HG02623 (cell line): ENCODE measurements at regions not wholly inside any gene's neighbourhood (a gene's known extent, or its start where the extent isn't known, plus 50 kb on each side); places are given as distances from the start of the nearest gene placed in this dataset.
"Not testable (repeated sequence)": the region's sequence is repeated elsewhere in the genome, so short reads cannot be mapped to it uniquely, and the experiment has no call there.

ENCODE experiments used
- ATAC-seq: cut with Tn5 transposase; IDR thresholded peaks from one replicate; pipeline ENCODE4 v1.9.1; 2021; ENCODE audit warnings: moderate library complexity; ENCODE audit not compliant: unreplicated experiment

DNA sequence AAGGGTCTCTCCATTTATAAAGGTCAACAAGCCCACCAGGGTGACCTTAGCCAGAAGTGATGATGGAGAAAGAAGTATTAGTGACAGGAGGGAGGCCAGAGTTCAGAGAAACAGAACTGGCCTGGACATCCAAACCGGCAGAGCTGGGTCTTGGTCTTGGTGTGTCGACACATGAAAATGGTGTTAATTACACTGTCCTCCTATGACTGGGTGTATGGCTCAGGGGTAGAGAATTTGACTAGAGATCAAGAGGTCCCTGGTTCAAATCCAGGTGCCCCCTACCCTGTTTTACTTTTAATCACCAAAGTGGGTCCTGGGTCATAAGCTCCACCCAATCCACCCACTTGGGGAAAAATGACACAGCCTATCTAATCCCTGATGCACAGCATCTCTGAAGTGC is 110.6 kb upstream of the ZNF746 start:
- no peak for ATAC-seq

DNA sequence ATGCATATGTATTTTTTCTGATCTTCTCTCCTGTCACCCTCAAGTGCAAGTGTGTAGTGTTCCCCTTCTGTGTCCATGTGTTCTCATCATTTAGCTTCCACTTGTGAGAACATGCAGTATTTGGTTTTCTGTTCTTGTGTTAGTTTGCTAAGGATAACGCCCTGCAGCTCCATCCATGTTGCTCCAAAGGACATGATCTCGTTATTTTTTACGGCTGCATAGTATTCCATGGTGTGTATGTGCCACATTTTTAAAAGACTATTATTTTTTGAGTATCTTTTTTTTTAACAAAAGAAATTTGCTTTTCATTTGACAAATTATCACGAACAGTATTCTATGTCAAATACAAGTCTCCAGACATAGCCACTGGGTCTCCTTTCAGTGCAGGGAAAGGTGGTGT is 110.1 kb upstream of the ZNF746 start:
- no peak for ATAC-seq

DNA sequence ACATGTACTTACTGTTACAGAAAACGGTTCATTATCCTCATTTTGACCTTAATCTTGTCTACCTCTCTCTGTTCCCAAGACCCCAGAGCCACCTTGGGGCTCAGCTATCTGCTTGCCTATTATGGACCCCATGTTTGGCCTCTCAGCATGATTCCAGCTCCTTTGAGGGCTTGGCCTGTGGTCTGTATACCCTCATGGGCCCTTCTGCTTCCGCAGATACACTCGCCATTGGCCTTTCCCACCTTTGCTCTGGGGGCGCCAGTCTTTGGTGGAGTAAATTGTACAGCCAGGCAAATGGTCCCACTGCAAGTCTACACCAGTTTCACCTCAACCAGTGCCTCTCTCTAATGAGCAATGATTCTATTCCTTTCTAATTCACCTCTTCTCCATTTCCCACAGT is 109.2 kb upstream of the ZNF746 start:
- ATAC-seq: no peak

DNA sequence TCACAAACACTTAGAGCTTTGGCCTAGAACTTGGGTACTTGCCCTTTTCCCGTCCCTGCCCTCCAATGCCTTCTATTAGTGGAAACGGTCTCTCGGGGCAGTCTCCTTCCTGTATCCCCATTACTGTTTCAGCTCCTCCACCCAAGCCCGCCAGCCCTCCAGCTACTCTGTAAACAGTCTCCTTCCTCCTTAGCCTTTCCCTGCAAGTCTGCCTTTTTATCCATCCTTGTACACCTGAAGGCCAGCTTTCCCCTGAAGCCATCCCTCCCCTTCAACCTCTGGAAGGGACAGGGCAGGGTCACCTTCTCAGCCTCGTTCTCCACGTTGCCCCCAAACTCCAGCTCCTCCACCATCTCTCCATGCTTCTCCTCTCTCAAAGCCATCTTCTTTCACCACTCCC is 108.1 kb upstream of the ZNF746 start:
- no peak for ATAC-seq

DNA sequence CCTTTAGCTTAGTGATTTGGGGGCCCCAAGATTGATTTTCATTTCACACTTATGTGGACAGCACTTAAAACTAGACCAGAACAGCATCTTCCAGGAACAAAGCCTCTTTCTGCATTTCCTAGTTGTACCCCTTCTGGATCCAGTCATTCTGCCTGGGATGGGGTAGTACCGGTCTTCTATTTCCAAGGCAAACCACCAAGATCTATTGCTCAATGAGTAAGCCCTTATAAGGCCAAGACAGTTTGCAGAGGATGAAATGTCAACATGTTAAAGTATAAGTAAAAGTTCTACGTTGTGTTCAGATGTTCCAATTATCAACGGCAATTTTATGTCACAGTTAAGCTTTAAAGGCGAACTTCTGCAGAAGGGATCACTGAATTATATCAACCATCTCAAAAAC is 106.9 kb upstream of the ZNF746 start:
- ATAC-seq: no peak

DNA sequence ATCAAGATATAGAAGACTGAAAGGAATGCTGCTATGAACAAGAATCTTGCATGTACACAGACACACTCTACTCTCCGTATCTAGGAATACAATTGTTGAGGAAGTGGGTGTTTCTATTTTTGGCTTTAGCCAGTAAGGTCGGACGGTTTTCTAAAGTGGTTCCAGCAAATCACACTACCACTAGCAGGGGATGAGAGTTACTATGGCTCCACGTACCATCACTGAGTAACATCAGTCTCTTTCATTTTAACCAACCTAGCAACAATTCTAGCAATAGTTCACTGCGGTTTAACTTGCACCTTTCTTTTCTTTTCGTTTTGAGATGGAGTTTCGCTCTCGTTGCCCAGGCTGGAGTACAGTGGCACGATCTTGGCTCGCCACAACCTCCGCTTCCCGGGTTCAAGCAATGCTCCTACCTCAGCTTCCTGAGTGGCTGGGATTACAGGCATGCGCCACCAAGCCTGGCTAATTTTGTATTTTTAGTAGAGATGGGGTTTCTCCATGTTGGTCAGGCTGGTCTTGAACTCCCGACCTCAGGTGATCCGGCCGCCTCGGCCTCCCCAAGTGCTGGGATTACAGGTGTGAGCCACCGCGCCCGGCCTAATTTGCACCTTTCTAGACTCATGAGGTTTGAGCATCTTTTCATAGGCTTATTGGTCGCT is 103.2 kb upstream of the ZNF746 start:
- ATAC-seq: peak; percentile 92

DNA sequence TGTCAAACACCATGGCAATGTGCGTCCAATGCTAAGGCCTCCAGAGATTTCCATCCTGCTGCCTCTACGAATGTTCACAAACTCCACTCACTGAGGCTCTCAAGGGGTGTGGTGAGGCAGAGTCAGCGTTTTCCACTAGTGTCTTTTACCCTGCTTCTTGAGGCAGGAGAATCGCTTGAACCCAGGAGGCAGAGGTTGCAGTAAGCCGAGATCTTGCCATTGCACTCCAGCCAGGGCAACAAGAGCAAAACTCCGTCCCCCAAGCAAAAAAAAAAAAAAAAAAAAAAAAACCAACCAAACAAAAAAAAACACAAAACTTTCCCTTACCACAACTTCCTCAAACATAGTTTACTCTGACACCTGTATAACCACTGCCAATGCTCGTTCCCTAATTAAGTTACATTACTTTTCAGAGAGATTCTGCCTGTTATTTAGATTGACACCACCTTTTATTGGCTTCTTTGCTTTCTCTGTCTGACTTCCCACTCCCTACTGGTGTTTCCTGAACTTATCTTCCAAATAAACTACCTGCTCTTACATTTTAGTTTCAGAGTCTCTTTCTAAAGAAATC is 102.1 kb upstream of the ZNF746 start:
- ATAC-seq: no peak

DNA sequence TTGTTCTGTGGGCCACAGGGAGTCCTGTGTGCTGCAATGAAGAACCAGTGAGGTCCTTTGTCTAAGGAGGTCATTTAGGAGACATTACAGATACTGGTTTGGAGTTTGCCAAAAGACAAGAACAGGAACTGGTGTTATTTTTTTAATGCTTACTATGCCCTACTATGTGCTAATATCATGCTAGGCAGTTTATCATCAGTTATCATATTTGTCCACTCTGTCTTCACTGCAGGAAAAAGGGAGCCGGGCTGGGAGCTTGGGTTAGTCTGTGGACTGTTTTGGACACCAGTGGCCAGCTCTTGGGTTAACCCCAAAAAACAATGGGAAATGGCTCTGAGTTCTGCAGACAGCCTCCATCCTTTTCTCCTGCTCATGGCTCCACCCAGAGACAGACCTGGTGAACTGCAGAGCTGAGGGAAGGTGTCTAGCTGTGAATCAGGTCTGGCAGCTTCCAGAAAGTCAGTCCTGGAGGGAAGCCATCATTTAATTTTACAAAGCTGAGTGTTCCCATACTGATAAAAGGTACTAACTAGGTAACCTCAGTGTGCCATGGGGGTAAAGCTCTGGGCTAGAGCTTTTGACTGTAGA is 101.2 kb upstream of the ZNF746 start:
- ATAC-seq: no peak

DNA sequence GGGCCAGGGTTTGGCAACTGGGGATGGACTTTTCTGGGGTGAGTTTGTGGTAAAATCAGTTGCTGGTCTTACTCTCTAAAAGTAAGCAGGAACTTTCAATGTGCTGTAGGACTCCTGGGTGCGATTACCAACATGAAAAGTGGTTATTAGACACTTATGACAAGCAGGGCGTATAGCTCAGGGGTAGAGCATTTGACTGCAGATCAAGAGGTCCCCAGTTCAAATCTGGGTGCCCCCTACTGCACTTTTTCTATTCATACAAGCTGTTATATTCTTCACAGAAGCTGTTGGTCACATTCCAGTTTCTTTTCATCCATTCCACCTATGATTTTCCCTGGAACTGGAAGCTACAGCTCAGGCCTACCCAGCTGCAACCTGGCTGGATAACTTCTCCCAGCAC is 100.2 kb upstream of the ZNF746 start:
- not testable (repeated sequence) for ATAC-seq

DNA sequence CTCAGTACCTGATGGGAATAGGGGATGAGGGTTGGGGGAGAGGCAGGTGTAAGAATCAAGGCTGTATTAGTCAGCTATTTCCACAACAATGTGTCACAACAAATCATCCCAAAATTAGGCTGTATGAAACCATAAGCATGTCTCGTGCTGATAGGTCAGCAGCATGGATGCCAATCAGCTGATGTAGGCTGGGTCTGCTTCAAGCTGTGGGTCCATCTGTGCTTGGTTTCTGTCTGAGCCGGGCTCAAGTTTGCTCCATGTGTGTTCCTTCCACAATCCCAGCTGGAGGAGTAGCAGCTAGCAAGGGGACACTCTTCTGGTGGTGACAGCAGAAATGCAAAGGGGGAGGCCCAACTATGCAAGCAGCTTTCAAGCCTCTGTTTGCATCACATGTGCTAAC is 97.9 kb upstream of the ZNF746 start:
- ATAC-seq: no peak

DNA sequence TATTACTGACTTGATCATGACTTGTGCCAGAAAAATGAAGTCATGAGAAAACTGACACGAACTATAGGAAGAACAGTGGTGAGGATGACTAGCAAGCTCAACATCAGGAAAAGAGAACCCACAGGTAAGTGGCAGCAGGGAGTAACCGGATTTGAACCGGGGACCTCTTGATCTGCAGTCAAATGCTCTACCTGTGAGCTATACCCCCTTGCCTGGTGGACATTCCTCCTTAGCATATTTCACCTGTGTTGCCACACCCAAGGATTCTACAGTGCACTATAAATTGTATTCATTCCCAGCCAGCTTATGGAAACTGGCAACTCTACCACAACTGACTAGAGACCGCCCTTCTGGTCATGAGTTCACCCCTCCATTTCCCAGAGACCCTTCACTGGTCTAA is 97.5 kb upstream of the ZNF746 start:
- no peak for ATAC-seq

DNA sequence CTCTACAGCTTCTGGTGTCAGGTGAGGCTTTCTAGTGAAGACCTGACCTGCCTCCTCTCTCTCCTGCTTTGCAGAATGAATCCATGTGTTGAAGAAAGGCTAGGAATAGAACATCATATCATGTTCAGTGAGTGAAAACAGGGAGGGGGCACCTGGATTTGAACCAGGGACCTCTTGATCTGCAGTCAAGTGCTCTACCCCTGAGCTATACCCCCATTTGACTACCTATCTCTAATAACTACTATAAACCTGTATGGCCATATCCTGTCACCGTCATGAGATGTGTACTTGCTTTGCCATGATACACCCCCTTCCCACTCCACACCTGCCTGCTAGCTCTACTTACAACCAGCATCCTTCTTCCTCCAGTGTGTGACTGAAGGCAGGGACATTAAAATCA is 91.3 kb upstream of the ZNF746 start:
- no peak for ATAC-seq

DNA sequence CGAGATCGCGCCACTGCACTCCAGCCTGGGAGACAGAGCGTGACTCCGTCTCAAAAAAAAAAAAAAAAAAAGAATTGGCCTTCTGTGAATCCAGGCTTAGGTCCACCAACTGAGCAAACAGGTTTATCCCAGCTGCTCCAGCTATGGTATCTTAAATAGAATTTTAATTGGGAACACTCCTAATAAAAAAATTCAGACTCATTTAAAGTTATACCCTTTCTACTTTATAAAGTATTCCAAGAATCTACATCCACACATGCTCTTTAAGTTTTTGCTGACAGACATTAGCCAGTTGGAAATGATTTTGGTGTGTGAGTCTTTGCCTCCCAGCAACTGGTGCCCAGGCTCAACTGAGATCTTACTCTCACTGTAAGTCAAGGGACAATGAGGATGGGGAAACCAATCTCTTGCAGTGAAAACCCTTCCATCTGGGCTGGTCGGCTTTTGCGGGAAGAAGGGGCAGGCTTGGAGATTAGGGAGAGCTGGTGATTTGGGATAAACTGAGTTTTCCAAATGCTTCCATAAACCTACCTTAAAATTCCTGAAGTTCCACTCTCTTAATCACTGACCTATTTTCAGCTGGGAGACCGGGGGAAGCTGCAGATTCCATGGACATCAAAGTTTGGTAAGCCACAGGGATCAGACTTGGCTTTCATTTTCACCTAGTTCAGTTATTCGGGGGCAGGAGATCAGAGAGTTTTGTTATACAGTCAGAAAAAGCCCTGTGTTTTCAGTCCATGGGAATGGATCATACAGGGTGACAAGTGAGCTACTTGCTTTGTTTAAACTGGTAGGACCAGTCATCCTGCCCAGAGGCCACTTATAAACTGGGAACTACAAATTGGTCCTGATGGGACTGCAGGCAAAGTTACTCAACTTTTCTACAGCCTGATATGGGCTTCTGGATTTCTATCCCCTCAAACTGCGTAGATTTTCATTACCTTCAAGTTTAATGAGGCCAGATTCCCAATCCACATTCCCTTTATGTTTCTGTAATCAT is 89.3 kb upstream of the ZNF746 start:
- ATAC-seq: no peak

DNA sequence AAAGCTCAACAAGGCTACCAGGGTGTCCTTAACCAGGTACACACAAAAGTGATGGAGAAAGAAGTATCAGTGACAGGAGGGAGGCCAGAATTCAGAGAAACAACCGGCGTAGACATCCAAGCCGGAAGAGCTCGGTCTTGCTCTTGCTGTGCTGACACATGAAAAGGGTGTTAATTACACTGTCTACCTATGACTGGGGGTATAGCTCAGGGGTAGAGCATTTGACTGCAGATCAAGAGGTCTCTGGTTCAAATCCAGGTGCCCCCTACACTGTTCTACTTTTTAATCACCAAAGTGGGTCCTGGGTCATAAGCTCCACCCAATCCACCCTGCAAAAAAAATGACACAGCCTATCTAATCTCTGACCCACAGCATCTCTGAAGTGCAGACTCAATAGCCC is 86.9 kb upstream of the ZNF746 start:
- ATAC-seq: no peak

DNA sequence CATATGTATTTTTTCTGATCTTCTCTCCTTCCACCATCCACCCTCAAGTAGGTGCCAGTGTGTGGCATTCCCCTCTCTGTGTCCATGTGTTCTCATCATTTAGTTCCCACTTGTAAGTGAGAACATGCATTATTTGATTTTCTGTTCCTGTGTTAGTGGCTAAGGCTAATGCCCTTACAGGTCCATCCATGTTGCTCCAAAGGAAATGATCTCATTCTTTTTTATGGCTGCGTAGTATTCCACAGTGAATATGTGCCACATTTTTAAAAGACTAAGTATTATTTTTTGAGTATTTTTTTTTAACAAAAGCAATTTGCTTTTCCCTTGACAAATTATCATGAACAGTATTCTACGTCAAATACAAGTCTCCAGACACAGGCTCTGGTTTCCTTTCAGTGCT is 86.4 kb upstream of the ZNF746 start:
- ATAC-seq: no peak

DNA sequence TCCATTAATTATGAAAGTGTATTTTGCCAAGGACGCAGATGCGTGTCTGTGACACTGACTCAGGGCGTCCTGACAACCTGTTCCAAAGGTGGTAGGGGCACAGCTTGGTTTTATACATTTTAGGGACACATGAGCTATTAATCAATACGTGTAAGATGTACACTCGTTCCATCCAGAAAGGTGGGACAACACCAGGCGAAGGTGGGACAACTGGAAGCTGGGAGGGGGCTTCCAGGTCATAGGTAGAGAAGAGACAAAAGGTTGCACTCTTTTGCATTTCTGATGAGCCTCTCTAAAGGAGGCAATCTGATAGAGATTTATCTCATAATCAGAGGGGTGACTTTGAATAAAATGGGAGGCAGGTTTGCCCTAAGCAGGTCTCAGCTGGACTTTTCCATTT is 82.7 kb upstream of the ZNF746 start:
- ATAC-seq: no peak

DNA sequence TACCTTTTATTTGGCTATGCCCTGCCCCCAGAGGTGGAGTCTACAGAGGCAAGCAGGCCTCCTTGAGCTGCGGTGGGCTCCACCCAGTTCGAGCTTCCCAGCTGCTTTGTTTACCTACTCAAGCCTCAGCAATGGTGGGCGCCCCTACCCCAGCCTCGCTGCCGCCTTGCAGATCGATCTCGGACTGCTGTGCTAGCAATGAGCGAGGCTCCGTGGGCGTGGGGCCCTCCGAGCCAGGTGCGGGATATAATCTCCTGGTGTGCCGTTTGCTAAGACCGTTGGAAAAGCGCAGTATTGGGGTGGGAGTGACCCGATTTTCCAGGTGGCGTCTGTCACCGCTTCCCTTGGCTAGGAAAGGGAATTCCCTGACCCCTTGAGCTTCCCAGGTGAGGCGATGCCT is 81.8 kb upstream of the ZNF746 start:
- not testable (repeated sequence) for ATAC-seq

DNA sequence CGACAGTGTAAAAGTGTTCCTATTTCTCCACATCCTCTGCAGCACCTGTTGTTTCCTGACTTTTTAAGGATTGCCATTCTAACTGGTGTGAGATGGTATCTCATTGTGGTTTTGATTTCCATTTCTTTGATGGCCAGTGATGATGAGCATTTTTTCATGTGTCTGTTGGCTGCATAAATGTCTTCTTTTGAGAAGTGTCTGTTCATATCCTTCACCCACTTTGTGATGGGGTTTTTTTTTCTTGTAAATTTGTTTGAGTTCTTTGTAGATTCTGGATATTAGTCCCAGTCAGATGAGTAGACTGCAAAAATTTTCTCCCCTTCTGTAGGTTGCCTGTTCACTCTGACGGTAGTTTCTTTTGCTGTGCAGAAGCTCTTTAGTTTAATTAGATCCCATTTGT is 76.8 kb upstream of the ZNF746 start:
- not testable (repeated sequence) for ATAC-seq

DNA sequence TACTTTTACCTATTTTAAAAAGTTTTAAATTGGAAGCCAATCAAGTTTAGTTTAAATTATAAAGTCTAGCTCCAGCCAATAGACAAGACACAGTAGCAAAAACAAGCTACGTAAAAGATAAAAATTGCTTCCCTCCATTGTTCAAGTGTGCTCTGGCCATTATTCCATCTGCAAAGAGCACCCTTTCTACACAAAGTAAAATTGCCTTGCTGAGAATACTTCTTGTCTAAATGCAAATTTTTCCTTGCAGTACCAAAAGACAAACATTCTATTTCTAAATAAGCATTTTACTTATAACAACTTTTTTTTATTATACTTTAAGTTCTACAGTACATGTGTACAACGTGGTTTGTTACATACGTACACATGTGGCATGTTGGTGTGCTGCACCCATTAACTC is 75.9 kb upstream of the ZNF746 start:
- ATAC-seq: no peak

DNA sequence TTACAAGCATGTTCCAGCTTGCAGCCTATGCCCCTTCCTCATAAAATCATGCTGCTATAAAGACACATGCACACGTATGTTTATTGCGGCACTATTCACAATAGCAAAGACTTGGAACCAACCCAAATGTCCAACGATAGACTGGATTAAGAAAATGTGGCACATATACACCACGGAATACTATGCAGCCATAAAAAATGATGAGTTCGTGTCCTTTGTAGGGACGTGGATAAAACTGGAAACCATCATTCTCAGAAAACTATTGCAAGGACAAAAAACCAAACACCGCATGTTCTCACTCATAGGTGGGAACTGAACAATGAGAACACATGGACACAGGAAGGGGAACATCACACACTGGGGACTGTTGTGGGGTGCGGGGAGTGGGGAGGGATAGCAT is 75.3 kb upstream of the ZNF746 start:
- not testable (repeated sequence) for ATAC-seq

DNA sequence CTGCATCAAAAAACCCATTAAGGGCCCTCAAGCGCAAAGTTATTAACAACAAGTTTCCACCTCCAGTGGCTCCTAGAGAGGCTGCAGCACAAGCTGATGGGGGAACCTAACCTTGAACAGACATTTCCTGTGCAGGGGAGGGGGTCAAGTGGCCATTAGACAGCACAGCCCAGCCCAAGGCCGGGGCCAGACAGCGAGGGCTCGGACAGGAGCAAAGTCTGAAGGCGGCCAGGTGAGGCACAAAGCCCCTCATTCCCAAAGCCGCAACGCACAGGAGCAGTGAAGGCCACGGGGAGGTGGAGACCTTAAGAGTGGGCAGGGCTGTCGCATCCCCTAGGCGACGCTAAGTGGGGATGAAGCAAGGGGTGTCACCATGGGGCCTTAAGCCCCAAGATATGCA is 73.2 kb upstream of the ZNF746 start:
- no peak for ATAC-seq
